Activated T-helper 2 cell treated with anti-CD3 and anti-CD28 coated beads, Interferon-gamma antibody, Interleukin-2, Interleukin-4, amounts not matched to agents 10 μg/mL and 5 μg/mL and 100 μg/mL, durations not matched to agents 14 hours and 24 hours and 36 hours (primary cell): ENCODE measurements at regions not wholly inside any gene's neighbourhood (a gene's known extent, or its start where the extent isn't known, plus 50 kb on each side); places are given as distances from the start of the nearest gene placed in this dataset.

Source experiments
- DNase-seq: peaks from one replicate; pipeline ENCODE4 v3.0.0; 2021; ENCODE audit warnings: low spot score
- H3K27ac Mint-ChIP-seq: one replicate; pipeline ENCODE4 v1.8.0; 2021; ENCODE audit warnings: mixed read lengths
- H3K27me3 Mint-ChIP-seq: one replicate; pipeline ENCODE4 v1.8.0; 2021; ENCODE audit warnings: low read depth, mixed read lengths
- H3K36me3 Mint-ChIP-seq: one replicate; pipeline ENCODE4 v1.8.0; 2021; ENCODE audit warnings: low read depth, mixed read lengths
- H3K4me1 Mint-ChIP-seq: one replicate; pipeline ENCODE4 v1.8.0; 2021; ENCODE audit warnings: low read depth, mixed read lengths
- H3K4me3 Mint-ChIP-seq: one replicate; pipeline ENCODE4 v1.8.0; 2021; ENCODE audit warnings: low read depth, mild to moderate bottlenecking, moderate library complexity, mixed read lengths
- H3K9me3 Mint-ChIP-seq: one replicate; pipeline ENCODE4 v1.8.0; 2021; ENCODE audit warnings: mixed read lengths
- intact Hi-C: fragments of 100-400 bp; cut with micrococcal nuclease; formaldehyde crosslinking; loops from one replicate; pipeline ENCODE4 v1.15.1; 2023

DNA sequence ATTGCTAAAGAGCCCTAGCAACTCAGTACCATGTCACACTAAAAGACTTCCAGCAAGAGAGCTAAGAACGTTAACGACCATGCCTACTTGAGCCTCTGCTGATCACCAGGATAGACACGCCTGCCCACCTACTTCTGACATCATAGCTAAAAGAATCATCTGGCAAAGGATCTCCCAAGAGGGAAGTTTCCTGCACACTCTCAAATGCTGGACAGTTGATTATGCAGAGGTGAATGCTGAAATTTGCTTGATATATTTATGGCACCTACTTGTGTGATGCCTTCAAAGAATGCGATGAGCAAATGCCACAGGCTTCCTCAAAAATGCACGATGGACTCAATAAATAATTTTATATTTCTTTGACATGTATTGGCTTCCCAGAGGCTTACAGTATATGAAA lies 113.6 kb downstream of the GALC start:
- Mint-ChIP-seq H3K36me3 (no peaks in the 10 kb centered on the region), H3K4me1 (no peaks in the 10 kb centered on the region), H3K27ac (no peak overlapping the region), H3K4me3 (no peak overlapping the region), H3K27me3 (peaks cover 2% of the 10 kb centered on the region), H3K9me3 (no peaks in the 10 kb centered on the region)
- intact Hi-C loops: no loop called here
- DNase-seq: no peak

DNA sequence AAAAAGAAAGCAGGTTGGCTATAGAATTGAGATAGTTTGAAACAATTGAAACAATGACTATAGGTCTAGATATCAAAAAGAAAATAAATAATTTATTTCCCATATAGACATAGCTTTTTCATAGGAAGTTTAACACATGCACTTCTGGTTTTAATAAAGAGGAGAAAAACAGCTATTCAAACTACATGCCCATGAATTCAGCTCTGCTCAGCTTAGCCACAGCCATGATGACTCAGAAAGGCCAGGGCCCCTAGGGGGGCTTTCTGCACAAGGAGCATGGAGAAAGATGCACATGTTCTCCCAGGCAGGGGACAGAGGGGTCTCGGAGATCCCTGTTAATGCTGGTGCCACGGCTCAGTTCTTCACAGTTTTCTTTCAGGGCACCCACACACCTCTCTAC lies 114.0 kb downstream of the GALC start:
- intact Hi-C loops: no loop called here
- H3K27me3 Mint-ChIP-seq: peaks cover 2% of the 10 kb centered on the region
- no peaks in the 10 kb centered on the region for H3K9me3 Mint-ChIP-seq
- H3K4me1 Mint-ChIP-seq: no peaks in the 10 kb centered on the region
- no peak for DNase-seq
- H3K36me3 Mint-ChIP-seq: no peaks in the 10 kb centered on the region
- no peak overlapping the region for H3K27ac Mint-ChIP-seq
- H3K4me3 Mint-ChIP-seq: no peak overlapping the region

DNA sequence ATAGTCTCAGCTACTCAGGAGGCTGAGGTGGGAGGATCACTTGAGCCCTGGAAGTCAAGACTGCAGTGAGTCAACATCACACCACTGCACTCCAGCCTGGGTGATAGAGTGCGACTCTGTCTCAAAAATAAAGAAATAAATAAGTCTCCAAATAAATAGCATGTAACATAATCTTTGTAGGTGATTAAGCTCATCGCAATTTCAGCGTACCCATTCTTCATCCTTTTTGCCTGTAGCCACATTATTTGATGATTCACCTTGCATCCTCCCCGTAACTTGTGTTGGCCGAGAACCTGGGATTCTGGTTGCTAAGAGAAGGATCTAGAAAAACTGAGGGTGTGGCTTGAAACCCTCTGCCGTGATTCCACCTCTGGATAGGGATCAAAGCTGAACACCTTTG lies 115.1 kb downstream of the GALC start:
- H3K27ac Mint-ChIP-seq: no peak overlapping the region
- H3K9me3 Mint-ChIP-seq: no peaks in the 10 kb centered on the region
- DNase-seq: no peak
- H3K36me3 Mint-ChIP-seq: no peaks in the 10 kb centered on the region
- peaks cover 4% of the 10 kb centered on the region for H3K27me3 Mint-ChIP-seq
- H3K4me3 Mint-ChIP-seq: no peak overlapping the region
- no peaks in the 10 kb centered on the region for H3K4me1 Mint-ChIP-seq
- intact Hi-C loops: no loop called here

DNA sequence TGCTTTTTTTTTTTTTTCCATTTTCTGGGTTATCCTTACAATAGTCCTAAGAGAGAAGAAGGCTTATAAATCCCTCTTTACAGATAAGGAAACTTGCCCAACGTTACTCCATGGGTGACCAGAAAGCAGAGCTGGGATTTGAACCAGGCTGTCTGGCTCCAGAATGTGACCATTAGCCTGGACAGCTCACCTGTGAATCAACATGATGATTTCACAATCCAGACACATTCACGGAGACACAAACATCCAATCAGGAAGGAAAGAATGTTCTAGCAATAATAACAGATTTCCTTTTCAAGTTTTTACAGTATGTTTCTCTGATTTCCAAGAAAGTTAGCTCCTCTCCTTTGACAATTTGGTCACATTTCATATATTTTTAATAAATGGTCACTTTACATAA lies 118.3 kb downstream of the GALC start:
- Mint-ChIP-seq H3K27me3 (peaks cover 2% of the 10 kb centered on the region), H3K36me3 (no peaks in the 10 kb centered on the region), H3K4me3 (no peak overlapping the region), H3K27ac (no peak overlapping the region), H3K9me3 (no peaks in the 10 kb centered on the region), H3K4me1 (peaks cover 4% of the 10 kb centered on the region)
- intact Hi-C loops: no loop called here
- DNase-seq: no peak

DNA sequence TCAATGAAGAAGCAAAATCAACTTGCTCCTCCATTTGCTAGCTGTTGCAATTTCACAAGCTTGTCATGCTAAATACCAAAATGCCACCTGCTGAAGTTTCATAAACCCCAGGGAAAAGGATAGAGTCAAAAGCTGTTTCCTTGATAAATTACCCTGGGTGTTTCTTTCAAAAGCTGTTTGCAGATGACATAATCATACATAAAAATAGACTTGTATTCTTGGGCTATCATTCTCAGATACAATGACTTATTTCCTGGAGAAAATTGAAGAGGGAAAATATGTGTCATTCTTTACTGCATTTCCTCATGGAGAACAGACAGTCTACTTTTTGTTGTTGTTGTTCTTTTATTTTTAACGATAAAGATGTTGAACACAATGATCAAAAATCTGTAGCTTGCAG lies 119.2 kb downstream of the GALC start:
- DNase-seq: no peak
- Mint-ChIP-seq H3K27me3 (peaks cover 2% of the 10 kb centered on the region), H3K9me3 (no peaks in the 10 kb centered on the region), H3K36me3 (no peaks in the 10 kb centered on the region), H3K27ac (no peak overlapping the region), H3K4me3 (no peak overlapping the region), H3K4me1 (peaks cover 8% of the 10 kb centered on the region)
- intact Hi-C loops: no loop called here

DNA sequence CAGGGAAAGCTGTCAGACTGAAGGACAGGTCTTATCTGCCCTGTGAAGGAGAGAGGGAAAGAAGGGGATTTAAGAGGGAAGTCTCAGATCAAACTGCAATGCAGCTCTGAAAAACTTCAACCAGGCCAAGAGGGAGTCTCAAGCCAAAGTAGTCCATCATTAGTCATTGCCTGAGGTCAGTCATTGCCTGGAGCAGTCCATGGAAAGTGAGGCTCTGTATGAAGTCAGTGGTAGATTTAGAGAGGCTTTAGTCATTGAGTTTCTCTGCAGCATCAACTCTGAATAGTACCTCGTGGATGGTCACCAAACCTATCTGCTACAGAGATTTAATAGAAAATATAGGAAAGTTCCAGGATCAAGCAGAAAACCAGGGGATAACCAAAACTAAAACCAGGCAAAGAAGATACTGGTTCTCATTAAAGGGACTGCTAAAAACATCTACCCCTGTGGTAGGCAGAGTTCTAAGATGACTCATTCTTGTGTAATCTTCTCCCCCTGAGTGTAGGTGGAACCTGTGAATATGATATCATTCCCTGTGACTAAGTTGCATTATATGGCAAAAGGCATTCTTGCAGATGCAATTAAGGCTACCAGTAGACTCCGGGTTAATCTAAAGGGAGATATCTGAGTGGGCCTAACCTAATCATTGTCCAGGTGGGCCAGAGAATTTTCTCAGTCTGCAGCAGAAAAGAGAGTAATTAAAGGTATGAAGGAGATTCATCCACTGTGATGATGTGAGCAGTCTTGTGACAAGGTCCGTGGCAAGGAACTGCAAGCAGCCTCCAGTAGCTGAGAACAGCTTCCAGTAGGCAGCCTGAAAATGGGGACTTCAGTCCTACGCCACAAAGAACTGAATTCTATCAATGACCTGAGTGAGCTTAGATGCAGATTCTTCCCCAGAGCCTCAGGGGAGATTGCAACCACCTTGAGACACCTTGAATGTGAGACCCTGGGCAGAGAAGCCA lies 123.1 kb downstream of the GALC start:
- Mint-ChIP-seq H3K27me3 (peaks cover 2% of the 10 kb centered on the region), H3K27ac (no peak overlapping the region), H3K4me3 (no peak overlapping the region), H3K36me3 (no peaks in the 10 kb centered on the region), H3K9me3 (no peaks in the 10 kb centered on the region), H3K4me1 (peaks cover 8% of the 10 kb centered on the region)
- intact Hi-C loops: no loop called here
- no peak for DNase-seq

DNA sequence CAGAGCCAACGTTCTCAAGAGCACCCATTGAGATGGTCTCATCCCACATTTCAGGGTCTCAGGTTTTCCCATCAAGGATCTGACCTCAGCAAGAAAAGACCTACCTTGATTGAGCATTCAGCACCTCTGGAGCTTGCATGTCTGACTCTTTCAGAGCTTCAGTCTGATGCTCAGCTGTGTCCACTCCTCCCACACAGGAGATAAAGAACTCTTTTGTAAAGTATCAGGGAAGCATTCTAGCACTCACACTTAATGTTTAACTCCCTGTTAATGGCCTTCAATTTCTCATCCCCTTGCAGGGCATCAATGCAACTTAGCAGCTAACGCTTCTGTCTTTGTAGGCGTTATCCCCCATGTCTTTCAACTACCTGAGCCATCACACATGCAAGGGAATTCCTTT lies 124.1 kb downstream of the GALC start:
- H3K9me3 Mint-ChIP-seq: no peaks in the 10 kb centered on the region
- H3K36me3 Mint-ChIP-seq: no peaks in the 10 kb centered on the region
- H3K27me3 Mint-ChIP-seq: peaks cover 2% of the 10 kb centered on the region
- peaks cover 8% of the 10 kb centered on the region for H3K4me1 Mint-ChIP-seq
- H3K27ac Mint-ChIP-seq: no peak overlapping the region
- intact Hi-C loops: no loop called here
- no peak overlapping the region for H3K4me3 Mint-ChIP-seq
- DNase-seq: no peak

DNA sequence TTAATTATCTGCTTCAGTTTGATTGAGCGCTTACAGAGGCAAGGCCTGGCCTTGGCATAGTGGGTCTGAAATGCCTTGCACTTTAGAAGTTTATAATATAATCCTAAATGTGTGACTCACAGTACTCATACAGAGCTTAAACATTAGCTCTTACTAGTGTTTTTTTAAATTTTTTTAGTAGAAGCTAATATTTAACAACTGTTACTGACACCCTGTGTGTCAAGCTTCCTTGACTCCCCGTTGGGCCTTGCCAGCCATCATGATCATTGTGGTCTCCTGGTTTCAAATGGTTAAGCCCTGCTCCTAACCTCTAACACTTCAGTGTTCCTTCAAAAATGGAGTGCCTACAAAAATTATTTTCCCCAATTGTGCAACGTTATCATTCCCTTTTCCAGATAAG lies 126.9 kb downstream of the GALC start:
- Mint-ChIP-seq H3K27ac (no peak overlapping the region), H3K27me3 (no peaks in the 10 kb centered on the region), H3K4me3 (no peak overlapping the region), H3K36me3 (no peaks in the 10 kb centered on the region), H3K4me1 (peaks cover 8% of the 10 kb centered on the region), H3K9me3 (no peaks in the 10 kb centered on the region)
- no peak for DNase-seq
- intact Hi-C loops: no loop called here

DNA sequence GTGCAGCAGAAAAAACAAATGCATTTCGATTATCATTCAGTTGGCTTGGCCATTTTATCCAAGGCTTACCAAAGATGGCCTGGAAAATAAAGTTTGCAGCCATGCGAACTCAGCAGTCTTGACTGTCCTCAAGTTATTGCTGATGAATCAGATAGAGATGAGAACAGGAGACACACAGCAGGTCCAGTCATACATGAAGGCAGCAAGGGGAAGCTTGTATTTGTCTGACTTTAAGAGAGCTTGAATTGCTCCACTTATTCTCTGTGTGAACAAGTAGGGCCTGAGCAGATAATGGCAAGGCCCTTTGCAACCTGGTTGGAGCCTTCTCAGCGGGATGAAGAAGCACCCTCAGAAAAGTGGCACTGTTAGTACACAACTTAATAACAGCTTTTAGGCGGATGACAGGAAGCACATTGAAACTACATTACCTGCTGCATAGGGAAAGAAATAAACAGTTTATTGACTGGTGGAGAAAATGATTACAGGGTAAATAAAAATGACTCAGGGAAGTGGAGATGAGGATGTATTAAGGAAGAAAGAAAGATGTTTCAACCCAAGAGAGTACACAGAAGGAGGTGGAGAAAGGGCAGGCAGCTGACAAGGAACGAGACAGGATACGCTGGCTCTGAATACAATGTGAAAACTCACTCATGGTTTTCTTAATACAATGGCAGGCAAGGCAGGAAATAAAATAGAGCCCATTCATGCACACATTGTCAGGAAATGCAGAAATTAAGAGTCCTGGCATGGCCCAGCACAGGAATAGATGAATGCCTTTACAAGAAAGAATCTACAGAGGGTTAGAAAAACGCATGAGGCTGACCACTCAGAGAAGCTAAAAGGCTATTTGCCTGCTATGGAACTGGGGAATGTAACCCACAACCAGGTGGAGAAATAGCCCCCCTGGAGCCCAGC lies 128.4 kb downstream of the GALC start:
- Mint-ChIP-seq H3K4me3 (no peak overlapping the region), H3K27me3 (no peaks in the 10 kb centered on the region), H3K4me1 (peaks cover 3% of the 10 kb centered on the region), H3K9me3 (no peaks in the 10 kb centered on the region), H3K27ac (no peak overlapping the region), H3K36me3 (no peaks in the 10 kb centered on the region)
- no peak for DNase-seq
- intact Hi-C loops: no loop called here

DNA sequence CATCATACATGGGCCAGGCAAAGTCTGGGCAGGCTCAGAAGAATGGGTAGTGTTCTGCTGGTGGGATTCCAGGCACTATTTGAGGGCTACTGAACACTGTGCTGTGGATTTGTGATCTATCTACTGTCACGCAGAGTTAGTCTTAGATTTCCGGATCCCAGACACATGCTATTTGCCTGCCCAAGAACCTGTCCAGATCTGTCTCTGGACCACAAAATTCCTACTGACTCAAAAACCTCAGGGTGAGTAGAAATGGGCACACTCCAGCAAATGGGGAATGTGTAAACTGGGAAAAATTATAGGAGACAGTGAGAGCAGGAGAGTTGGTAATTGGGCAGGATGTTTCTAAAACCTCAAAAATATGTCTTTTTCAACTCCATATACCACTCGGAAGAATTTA lies 129.9 kb downstream of the GALC start:
- no peak overlapping the region for H3K4me3 Mint-ChIP-seq
- intact Hi-C loops: no loop called here
- H3K4me1 Mint-ChIP-seq: no peaks in the 10 kb centered on the region
- H3K36me3 Mint-ChIP-seq: no peaks in the 10 kb centered on the region
- H3K9me3 Mint-ChIP-seq: no peaks in the 10 kb centered on the region
- DNase-seq: no peak
- H3K27ac Mint-ChIP-seq: no peak overlapping the region
- no peaks in the 10 kb centered on the region for H3K27me3 Mint-ChIP-seq

DNA sequence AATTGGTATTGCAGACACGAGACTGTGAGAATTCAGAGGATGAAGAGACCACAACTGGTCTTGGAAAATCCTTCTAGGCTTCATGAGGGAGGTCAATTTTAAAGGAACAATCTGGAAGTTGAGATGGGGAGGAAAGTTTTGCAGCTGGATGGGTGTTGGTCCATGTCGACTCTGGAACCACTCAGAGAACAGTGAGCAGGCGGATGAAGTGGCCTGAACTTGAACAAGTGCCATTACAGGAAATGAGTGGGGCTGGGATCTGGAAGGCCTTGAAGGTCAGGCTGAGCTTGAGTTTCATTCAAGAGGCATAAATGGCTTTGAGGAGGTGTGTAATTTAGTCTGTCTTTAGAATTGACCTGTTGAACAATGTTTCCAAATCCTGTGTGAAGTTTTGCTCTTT lies 140.9 kb downstream of the GALC start:
- no peak for DNase-seq
- H3K27me3 Mint-ChIP-seq: peaks cover 1% of the 10 kb centered on the region
- no peaks in the 10 kb centered on the region for H3K36me3 Mint-ChIP-seq
- no peaks in the 10 kb centered on the region for H3K9me3 Mint-ChIP-seq
- H3K4me1 Mint-ChIP-seq: no peaks in the 10 kb centered on the region
- no peak overlapping the region for H3K27ac Mint-ChIP-seq
- intact Hi-C loops: no loop called here
- no peak overlapping the region for H3K4me3 Mint-ChIP-seq

DNA sequence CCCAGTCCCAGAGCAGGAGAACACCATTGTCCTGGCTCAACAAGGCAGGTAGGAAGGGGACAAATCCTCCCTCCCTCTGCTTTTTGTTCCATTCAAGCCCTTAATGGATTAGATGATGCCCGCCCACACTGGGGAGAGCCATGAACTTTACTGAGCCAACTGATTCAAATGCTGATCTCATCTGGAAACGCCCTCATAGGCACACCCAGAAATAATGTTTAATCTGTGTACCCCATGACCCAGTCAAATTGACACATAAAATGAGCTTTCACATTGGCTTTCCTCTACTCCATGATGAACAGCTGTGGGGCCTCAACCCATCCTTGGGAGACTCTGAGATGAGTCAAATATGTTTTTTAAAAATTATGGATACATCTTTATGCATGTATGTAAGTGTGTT lies 141.8 kb downstream of the GALC start:
- Mint-ChIP-seq H3K9me3 (no peaks in the 10 kb centered on the region), H3K4me1 (no peaks in the 10 kb centered on the region), H3K27ac (no peak overlapping the region), H3K4me3 (no peak overlapping the region), H3K27me3 (peaks cover 1% of the 10 kb centered on the region), H3K36me3 (no peaks in the 10 kb centered on the region)
- intact Hi-C loops: no loop called here
- no peak for DNase-seq

DNA sequence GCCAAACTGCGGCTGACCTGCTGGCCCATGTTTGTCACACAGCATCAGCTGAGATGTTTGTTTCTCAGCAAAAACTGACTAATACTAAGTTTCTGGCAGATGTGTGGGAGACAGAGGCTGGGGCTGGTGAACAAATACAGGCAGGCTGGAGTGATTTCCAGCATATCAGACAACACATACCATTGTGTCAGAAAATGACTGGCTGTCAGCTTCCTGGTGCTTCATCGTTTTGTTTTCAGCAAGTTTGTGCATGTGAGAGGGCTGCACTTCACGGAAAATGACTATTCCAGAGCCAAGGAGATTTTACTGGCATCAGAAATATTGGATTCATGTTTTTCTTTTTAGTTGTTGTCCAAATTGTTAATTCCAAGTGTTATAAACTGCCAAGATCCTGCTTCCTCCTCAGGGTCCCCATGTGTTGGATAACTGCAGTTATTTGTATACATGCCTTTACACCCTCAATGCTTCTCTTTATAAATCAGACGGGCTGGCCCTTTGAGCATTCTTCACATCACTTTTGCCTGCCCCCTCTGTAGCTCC lies 145.7 kb downstream of the GALC start:
- Mint-ChIP-seq H3K27me3 (no peaks in the 10 kb centered on the region), H3K9me3 (no peaks in the 10 kb centered on the region), H3K27ac (no peak overlapping the region), H3K4me3 (no peak overlapping the region), H3K4me1 (no peaks in the 10 kb centered on the region), H3K36me3 (no peaks in the 10 kb centered on the region)
- no peak for DNase-seq
- intact Hi-C loops: no loop called here
